Small intestine (tissue), 7 donors: ENCODE measurements at regions not wholly inside any gene's neighbourhood (a gene's known extent, or its start where the extent isn't known, plus 50 kb on each side); places are given as distances from the start of the nearest gene placed in this dataset.

ENCODE experiments used
- DNase-seq, 2 donors: peaks; one replicate each; pipeline versions ENCODE4 v3.0.0 to v3.0.0-alpha.2; 2013
- FAIRE-seq: peaks from 2 replicates; lab custom pipeline; 2012; peaks lifted over from hg19 to GRCh38; lab: Jason Lieb, UNC
- H3K27ac ChIP-seq, 3 donors: one replicate each; pipeline ENCODE4 v1.5.1; 2013; ENCODE audit warnings: low read length in 2 of 3, mild to moderate bottlenecking in 2 of 3, control low read depth in 1 of 3, inconsistent platforms in 1 of 3, low read depth in 1 of 3, moderate library complexity in 1 of 3
- H3K27me3 ChIP-seq, 3 donors: one replicate each; pipeline ENCODE4 v1.6.1; 2013; ENCODE audit warnings: low read length in 3 of 3, inconsistent platforms in 1 of 3; ENCODE audit not compliant: control insufficient read depth in 3 of 3, insufficient read depth in 3 of 3
- H3K36me3 ChIP-seq, 3 donors: one replicate each; pipeline ENCODE4 v1.6.1; 2013; ENCODE audit warnings: low read length in 3 of 3, inconsistent platforms in 1 of 3, low read depth in 1 of 3, mild to moderate bottlenecking in 1 of 3, moderate library complexity in 1 of 3; ENCODE audit not compliant: control insufficient read depth in 3 of 3, insufficient read depth in 2 of 3
- H3K4me1 ChIP-seq, 3 donors: one replicate each; pipeline ENCODE4 v1.6.1; 2013; ENCODE audit warnings: low read length in 2 of 3, inconsistent platforms in 1 of 3, low read depth in 1 of 3, mild to moderate bottlenecking in 1 of 3, moderate library complexity in 1 of 3; ENCODE audit not compliant: control insufficient read depth in 3 of 3, insufficient read depth in 2 of 3
- H3K4me3 ChIP-seq, 3 donors: one replicate each; pipeline ENCODE4 v1.5.1; 2013; ENCODE audit warnings: low read length in 3 of 3, control low read depth in 1 of 3, inconsistent platforms in 1 of 3, low read depth in 1 of 3, mild to moderate bottlenecking in 1 of 3, moderate library complexity in 1 of 3
- H3K9me3 ChIP-seq, 2 donors: one replicate each; pipeline ENCODE4 v1.6.1; 2013; ENCODE audit warnings: low read depth in 1 of 2, low read length in 1 of 2; ENCODE audit not compliant: control insufficient read depth in 2 of 2, insufficient read depth in 1 of 2
- WGBS, 3 donors: extraction: QIAGEN DNeasy Blood & Tissue Kit; methylation state at CpG; one replicate each; pipeline ENCODE4 v1.1.7; 2013; 5-methylcytosine and 5-hydroxymethylcytosine counted together
- donor health status: healthy with polysubstance abuse.
- donor health status: control.
- donor health status: control.
- donor health status: Bipolar disorder and iron deficiency.
- donor health status: healthy.

DNA sequence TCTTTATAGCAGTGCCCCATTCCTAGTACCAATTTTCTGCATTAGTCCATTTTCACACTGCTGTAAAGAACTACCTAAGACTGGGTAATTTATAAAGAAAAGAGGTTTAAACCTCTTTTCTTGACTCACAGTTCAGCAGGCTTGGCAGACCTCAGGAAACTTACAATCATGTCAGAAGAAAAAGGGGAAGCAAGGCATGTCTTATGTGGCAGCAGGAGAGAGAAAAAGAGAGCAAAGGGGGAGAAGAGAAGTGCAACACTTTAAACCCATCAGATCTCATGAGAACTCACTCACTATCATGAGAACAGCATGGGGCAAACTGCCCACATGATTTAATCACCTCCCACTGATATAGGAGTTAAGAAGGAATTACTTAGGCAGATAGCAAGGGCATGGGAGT is 101.6 kb upstream of the PLEKHG7 start:
- Histone ChIP-seq H3K36me3 (no peaks in the 10 kb centered on the region), H3K9me3 (peaks cover 0 to 23% of the 10 kb centered on the region in 2 donors), H3K4me3 (no peak overlapping the region), H3K27ac (no peak overlapping the region), H3K4me1 (no peaks in the 10 kb centered on the region), H3K27me3 (no peaks in the 10 kb centered on the region)
- DNase-seq = no peak
- FAIRE-seq = no peak

- Histone ChIP-seq H3K9me3 (peaks cover 0 to 23% of the 10 kb centered on the region in 2 donors), H3K36me3 (no peaks in the 10 kb centered on the region), H3K27me3 (no peaks in the 10 kb centered on the region), H3K4me3 (no peak overlapping the region), H3K4me1 (no peaks in the 10 kb centered on the region), H3K27ac (no peak overlapping the region)
- DNase-seq (no peak), FAIRE-seq (no peak)
- 100% methylated on average over 1 of the region's 1 CpG for whole genome bisulfite sequencing, 3 donors
Measured at GRCh38 chr12:92600052-92600451, 102.7 kb upstream of the PLEKHG7 start.

DNA sequence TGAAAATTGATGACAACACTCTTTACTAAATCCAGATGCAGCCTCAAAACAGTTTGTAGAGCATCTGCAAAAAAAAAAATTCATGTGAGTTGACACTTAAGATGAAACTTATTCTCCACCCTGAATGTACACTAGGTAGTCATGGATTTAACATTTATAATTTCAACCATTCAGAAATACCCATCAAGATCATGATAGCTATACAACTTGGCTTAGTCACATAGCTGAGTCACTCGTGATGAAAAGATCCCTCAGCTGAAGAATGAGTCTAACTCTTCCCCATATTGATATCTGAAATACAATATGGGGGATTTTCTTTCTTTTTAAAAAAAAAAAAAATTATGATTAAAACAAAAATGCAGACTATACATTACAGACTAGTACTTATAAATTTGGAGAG is 104.8 kb upstream of the PLEKHG7 start:
- no peak for FAIRE-seq

GRCh38 chr12:92597118-92597517 is 105.7 kb upstream of the PLEKHG7 start:
- WGBS, 3 donors = 45 to 73% (median 70%) methylated on average over 2 of the region's 2 CpGs
- no peak for FAIRE-seq

More for the DNA sequence above, 104.8 kb upstream of the PLEKHG7 start:
- WGBS, 3 donors = 43 to 71% (median 67%) methylated on average over 1 of the region's 1 CpG
- Histone ChIP-seq H3K4me1 (no peaks in the 10 kb centered on the region), H3K27me3 (no peaks in the 10 kb centered on the region), H3K4me3 (no peak overlapping the region), H3K9me3 (peaks cover 0 to 23% of the 10 kb centered on the region in 2 donors), H3K36me3 (no peaks in the 10 kb centered on the region), H3K27ac (no peak overlapping the region)
- DNase-seq = no peak

GRCh38 chr12:92596383-92596782 is 106.4 kb upstream of the PLEKHG7 start:
- DNase-seq = no peak
- no peak for FAIRE-seq
- Histone ChIP-seq H3K36me3 (no peaks in the 10 kb centered on the region), H3K9me3 (peaks cover 0 to 17% of the 10 kb centered on the region in 2 donors), H3K4me3 (no peak overlapping the region), H3K4me1 (no peaks in the 10 kb centered on the region), H3K27me3 (no peaks in the 10 kb centered on the region), H3K27ac (no peak overlapping the region)
- WGBS, 3 donors = 74 to 94% (median 93%) methylated on average over 7 of the region's 7 CpGs

More at GRCh38 chr12:92597118-92597517, 105.7 kb upstream of the PLEKHG7 start:
- no peaks in the 10 kb centered on the region for H3K4me1 ChIP-seq
- H3K36me3 ChIP-seq = no peaks in the 10 kb centered on the region
- H3K27me3 ChIP-seq = no peaks in the 10 kb centered on the region
- peaks cover 0 to 23% of the 10 kb centered on the region in 2 donors for H3K9me3 ChIP-seq
- DNase-seq = no peak
- no peak overlapping the region for H3K4me3 ChIP-seq
- H3K27ac ChIP-seq = no peak overlapping the region

DNA sequence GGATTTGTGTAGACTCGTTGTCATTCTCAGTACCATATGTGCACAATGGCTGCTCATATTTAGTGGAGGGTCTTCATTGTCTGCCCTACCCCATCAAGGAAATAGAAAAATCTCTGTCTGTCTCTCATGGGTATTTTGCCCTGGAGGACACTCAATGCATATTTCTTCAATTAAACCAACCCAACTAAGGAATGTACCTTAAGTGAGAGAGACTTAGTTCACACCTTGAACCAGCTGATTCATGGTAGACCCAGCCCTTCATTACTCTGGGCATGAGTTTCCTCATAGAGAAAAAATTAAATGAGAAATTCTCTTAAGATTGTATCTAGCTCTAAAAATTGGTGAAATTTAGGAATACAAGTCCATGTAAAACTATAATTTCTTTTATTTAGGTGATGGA is 107.1 kb upstream of the PLEKHG7 start:
- Histone ChIP-seq H3K9me3 (peaks cover 0 to 17% of the 10 kb centered on the region in 2 donors), H3K4me3 (no peak overlapping the region), H3K36me3 (no peaks in the 10 kb centered on the region), H3K27ac (no peak overlapping the region), H3K27me3 (no peaks in the 10 kb centered on the region), H3K4me1 (no peaks in the 10 kb centered on the region)
- no peak for FAIRE-seq
- 82 to 100% (median 92%) methylated on average over 1 of the region's 1 CpG for WGBS, 3 donors
- DNase-seq = no peak

- peak in 1 of 2 donors; percentile 77 for DNase-seq
- Histone ChIP-seq H3K9me3 (peaks cover 0 to under 1% of the 10 kb centered on the region in 2 donors), H3K4me3 (no peak overlapping the region), H3K36me3 (no peaks in the 10 kb centered on the region), H3K27ac (peak overlapping the region in 2 of 3 donors; percentile 70 to 84), H3K4me1 (no peaks in the 10 kb centered on the region), H3K27me3 (no peaks in the 10 kb centered on the region)
- FAIRE-seq = no peak
- WGBS, 3 donors = 62 to 73% (median 72%) methylated on average over 8 of the region's 8 CpGs
Measured at GRCh38 chr12:92593734-92594402, 108.9 kb upstream of the PLEKHG7 start.

DNA sequence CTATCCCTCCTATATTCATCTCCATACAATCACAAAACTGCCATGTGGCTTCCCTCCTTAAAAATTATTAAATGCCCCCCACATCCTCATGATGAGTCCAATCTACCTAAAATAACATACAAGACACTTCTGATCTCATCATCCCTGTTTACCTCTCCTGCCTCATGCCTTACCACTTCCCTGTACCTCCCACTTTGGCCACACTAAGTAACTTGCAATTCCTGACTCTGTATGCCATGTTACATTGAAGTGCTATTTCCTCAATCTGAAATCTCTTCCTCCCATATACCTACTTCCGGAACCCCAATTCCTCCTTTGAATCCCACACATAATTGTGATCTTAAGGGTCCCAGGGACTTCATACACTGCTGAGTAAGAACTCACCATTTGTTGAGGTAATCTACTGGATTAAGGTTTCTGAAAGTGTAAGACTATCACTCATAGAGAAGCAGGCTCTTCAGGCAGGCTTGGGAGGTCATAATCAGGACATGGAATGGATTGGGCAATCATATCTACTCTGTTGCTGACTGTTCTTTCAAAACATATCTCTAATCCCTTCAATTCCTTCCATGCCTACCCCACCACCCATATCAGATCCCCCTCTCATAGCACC is 117.6 kb upstream of the PLEKHG7 start:
- Histone ChIP-seq H3K36me3 (no peaks in the 10 kb centered on the region), H3K9me3 (peaks cover 0 to 9% of the 10 kb centered on the region in 2 donors), H3K27ac (no peak overlapping the region), H3K27me3 (no peaks in the 10 kb centered on the region), H3K4me1 (no peaks in the 10 kb centered on the region), H3K4me3 (no peak overlapping the region)
- DNase-seq (no peak), FAIRE-seq (no peak)
- WGBS, 3 donors = 92 to 93% (median 92%) methylated on average over 1 of the region's 1 CpG
